Epithelial cell of esophagus (primary cell): ENCODE measurements at regions not wholly inside any gene's neighbourhood (a gene's known extent, or its start where the extent isn't known, plus 50 kb on each side); places are given as distances from the start of the nearest gene placed in this dataset.

Experiments
- DNase-seq: peaks from one replicate; pipeline ENCODE4 v3.0.0; 2010; ENCODE audit warnings: low read depth
- H3K4me3 ChIP-seq: 2 replicates; pipeline ENCODE4 v1.5.1; 2011; ENCODE audit warnings: mild to moderate bottlenecking, low read length, control low read depth
- CTCF ChIP-seq: IDR thresholded peaks from 2 replicates; pipeline ENCODE4 v1.5.1; 2011; ENCODE audit warnings: low read depth, mild to moderate bottlenecking, low read length, control low read depth, inconsistent platforms; ENCODE audit not compliant: insufficient read depth; ENCODE audit errors: missing control alignments

DNA sequence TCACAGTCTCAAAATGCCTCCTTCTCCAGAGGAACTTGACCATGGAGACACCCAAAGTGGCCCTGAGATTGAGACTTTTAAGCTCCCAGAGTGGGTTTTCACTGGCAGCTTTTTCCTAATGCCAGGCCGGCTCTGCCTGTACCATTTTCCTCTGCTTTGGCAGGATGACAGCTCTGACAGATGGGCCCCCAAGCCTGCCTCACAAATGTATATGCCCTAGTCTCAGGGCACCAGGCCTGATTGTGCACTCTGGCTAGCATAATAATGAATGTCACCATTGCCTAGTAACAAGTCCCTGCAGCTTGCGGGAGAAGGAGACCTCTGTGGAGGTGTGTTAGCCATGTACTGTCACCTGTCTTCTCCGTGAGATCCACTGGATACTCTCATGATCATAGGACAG, 772.8 kb upstream of the TSPY4 start:
- H3K4me3 ChIP-seq, result no peak overlapping the region
- no peak for DNase-seq
- TF ChIP-seq CTCF, result no peak

DNA sequence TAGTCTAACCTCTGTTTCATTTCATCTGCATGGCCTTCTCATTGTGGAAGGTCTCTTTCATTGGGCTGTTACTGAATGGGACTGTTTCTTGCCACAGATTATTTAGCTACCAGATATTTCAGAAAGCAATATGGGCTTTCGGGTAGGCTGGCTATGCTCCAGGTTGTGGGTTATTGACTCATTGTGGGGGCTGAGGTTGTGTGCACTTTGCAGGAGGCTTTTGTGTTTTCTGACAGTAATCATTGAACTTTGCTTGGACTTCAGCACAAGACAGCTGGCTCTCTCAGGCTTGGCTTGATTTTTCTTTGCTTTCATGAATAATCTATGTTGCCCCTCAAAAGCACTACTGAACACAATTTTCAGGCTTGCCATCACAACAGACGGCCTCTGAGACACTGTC, 771.1 kb upstream of the TSPY4 start:
- no peak for DNase-seq
- no peak overlapping the region for H3K4me3 ChIP-seq
- TF ChIP-seq CTCF, result no peak

DNA sequence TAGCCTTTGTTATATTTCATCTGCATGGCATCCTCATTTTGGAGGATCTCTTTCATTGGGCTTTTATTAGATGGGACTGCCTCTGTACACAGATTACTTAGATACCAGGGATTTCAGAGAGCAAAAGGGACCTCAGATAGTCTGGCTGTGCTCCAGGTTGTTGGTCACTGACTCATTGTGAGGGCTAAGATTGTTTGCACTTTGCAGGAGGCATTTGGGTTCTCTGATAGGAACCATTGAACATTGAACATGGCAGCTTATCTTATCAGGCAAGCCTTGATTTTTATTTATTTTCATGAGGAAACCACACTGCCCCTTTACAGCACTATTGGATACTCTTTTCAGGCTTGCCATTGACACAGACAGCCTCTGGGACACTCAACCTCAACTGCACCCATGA, 766.9 kb upstream of the TSPY4 start:
- no peak for TF ChIP-seq CTCF
- H3K4me3 ChIP-seq, result no peak overlapping the region
- no peak for DNase-seq

- no peak for TF ChIP-seq CTCF
- no peak for DNase-seq
- no peak overlapping the region for H3K4me3 ChIP-seq
These were observed 764.3 kb upstream of the TSPY4 start for GRCh38 chrY:8572916-8573315.

DNA sequence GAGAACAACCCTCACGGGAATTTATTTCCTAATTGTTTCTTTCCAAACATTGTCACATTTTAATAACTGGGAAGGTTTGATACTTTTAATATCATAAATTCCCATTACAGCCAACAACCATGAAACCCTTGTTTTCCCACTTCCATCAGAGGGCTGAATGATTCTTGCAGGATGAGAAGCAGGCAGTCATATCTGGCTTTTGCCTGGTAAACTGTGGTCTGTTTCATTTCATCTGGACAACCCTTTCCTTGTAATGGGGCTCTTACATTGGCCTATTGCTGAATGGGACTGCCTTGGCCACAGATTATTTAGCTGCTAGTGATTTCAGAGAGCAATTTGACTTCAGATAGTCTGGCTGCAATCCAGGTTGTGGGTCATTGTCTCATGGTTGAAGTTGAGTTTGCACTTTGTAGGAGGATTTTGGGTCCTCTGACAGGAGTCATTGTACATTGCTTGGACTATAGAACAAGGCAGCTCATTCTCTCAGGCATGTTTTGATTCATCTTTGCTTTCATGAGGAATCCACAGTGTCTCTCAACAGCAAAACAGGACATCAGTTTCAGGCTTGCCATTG, 754.9 kb upstream of the TSPY4 start:
- DNase-seq, result no peak
- no peak for TF ChIP-seq CTCF
- H3K4me3 ChIP-seq, result no peak overlapping the region

GRCh38 chrY:8583191-8583590, 754.1 kb upstream of the TSPY4 start:
- no peak overlapping the region for H3K4me3 ChIP-seq
- DNase-seq, result no peak
- TF ChIP-seq CTCF, result no peak

DNA sequence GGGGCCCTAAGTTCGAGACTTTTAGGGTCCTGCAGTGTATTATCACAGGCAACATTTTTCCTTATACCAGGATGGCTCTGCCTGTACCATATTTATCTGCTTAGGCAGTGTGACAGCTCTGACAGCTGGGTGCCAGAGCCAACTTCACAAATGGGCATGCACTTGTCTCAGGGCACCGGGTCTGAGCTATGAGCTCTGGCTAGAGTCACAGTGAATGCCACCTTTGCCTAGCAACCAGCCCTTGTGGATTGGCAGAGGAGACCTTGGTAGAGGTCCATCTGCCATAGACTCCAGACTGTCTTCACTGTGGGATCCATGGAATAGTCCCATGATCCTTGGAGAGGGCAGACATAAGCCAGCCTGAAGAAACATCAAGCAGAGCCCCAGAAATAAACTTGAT, 746.6 kb upstream of the TSPY4 start:
- H3K4me3 ChIP-seq, result no peak overlapping the region
- no peak for DNase-seq
- no peak for TF ChIP-seq CTCF
